IMR-90 (cell line): ENCODE measurements at regions not wholly inside any gene's neighbourhood (a gene's known extent, or its start where the extent isn't known, plus 50 kb on each side); places are given as distances from the start of the nearest gene placed in this dataset.

ENCODE experiments used
- NFE2L2 ChIP-seq: fragments of 150-350 bp; IDR thresholded peaks from 2 replicates; pipeline ENCODE4 v1.6.1; 2016; ENCODE audit warnings: low read depth, mild to moderate bottlenecking, low read length
- TF ChIP-seq, protein P1 (sequence below): conservative IDR thresholded peaks from 2 replicates; pipeline ENCODE4 v1.5.1; 2012; ENCODE audit warnings: mild to moderate bottlenecking, low read depth, low read length, improper control_type of control experiment
- TF ChIP-seq, protein P2 (sequence below): fragments of 150-350 bp; IDR thresholded peaks from 2 replicates; pipeline ENCODE4 v1.6.1; 2017; ENCODE audit warnings: mild to moderate bottlenecking, antibody characterized with exemption, low read length, low read depth

DNA sequence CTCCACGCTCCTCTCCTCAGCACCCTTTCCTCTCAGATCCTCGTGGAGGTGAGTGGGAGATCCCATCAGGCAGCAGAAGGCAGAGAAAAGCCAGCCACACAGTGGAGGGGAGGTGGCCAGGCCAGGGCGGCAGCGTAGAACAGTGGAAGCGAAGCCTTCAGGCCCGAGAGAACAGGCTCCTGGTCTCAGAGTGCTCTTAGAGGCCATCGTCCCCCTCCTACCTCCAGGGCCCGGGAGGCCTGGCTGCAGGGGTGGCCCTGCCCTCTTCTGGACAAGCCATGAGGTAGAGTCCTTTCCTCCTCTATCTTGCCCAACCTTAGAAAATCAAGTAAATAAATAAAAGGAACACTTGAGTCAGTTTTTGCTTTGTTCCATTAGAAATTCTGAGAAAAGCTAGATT is 202.0 kb downstream of the KATNAL1 start:
- TF ChIP-seq, protein P1, sequence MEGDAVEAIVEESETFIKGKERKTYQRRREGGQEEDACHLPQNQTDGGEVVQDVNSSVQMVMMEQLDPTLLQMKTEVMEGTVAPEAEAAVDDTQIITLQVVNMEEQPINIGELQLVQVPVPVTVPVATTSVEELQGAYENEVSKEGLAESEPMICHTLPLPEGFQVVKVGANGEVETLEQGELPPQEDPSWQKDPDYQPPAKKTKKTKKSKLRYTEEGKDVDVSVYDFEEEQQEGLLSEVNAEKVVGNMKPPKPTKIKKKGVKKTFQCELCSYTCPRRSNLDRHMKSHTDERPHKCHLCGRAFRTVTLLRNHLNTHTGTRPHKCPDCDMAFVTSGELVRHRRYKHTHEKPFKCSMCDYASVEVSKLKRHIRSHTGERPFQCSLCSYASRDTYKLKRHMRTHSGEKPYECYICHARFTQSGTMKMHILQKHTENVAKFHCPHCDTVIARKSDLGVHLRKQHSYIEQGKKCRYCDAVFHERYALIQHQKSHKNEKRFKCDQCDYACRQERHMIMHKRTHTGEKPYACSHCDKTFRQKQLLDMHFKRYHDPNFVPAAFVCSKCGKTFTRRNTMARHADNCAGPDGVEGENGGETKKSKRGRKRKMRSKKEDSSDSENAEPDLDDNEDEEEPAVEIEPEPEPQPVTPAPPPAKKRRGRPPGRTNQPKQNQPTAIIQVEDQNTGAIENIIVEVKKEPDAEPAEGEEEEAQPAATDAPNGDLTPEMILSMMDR: no peak
- no peak for TF ChIP-seq NFE2L2
- TF ChIP-seq, protein P2, sequence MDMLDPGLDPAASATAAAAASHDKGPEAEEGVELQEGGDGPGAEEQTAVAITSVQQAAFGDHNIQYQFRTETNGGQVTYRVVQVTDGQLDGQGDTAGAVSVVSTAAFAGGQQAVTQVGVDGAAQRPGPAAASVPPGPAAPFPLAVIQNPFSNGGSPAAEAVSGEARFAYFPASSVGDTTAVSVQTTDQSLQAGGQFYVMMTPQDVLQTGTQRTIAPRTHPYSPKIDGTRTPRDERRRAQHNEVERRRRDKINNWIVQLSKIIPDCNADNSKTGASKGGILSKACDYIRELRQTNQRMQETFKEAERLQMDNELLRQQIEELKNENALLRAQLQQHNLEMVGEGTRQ: no peak
